ENCODE measurements at regions not wholly inside any gene's neighbourhood (a gene's known extent, or its start where the extent isn't known, plus 50 kb on each side); places are given as distances from the start of the nearest gene placed in this dataset.

GRCh38 chr11:131095511-131096185, 179.4 kb upstream of the SNX19 start:
- TF ChIP-seq EZH2 (IDR thresholded peaks at IDR 0.05; ENCODE audit: borderline replicate concordance, low read length) (no peak), CTCF (IDR thresholded peaks at IDR 0.05; ENCODE audit: low read length) (no peak)

All from OCI-LY1 (cell line).